ENCODE measurements at regions not wholly inside any gene's neighbourhood (a gene's known extent, or its start where the extent isn't known, plus 50 kb on each side); places are given as distances from the start of the nearest gene placed in this dataset.

DNA sequence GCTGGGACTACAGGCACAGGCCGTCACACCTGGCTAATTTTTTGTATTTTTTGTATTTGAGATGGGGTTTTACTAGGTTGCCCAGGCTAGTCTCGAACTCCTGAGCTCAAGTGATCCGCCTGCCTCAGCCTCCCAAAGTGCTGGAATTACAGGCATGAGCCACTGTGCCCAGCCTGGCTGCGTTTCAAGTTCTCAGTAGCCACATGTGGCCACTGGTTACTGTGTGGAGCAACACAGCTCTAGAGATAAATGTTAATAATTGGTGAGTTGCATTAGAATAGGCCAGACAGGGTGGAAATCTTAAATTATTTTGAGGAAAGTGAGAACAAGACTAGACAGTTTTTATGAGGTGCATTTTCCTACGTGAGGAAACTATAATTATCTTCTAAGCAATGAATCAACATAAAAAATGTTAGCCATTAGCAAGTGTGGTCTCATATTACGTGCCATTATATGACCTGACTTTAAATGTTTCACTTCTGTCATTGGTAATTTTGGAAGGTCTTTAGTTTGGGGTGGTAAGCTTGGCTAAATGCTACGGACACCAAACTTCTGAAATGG lies 129.6 kb downstream of the PLEKHG1 start (continued):
- TF ChIP-seq, protein P1, sequence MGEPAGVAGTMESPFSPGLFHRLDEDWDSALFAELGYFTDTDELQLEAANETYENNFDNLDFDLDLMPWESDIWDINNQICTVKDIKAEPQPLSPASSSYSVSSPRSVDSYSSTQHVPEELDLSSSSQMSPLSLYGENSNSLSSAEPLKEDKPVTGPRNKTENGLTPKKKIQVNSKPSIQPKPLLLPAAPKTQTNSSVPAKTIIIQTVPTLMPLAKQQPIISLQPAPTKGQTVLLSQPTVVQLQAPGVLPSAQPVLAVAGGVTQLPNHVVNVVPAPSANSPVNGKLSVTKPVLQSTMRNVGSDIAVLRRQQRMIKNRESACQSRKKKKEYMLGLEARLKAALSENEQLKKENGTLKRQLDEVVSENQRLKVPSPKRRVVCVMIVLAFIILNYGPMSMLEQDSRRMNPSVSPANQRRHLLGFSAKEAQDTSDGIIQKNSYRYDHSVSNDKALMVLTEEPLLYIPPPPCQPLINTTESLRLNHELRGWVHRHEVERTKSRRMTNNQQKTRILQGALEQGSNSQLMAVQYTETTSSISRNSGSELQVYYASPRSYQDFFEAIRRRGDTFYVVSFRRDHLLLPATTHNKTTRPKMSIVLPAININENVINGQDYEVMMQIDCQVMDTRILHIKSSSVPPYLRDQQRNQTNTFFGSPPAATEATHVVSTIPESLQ (CRISPR knock-in tag; IDR thresholded peaks at IDR 0.05): no peak
- no peak for TF ChIP-seq CREM (CRISPR knock-in tag; IDR thresholded peaks at IDR 0.05)
- TF ChIP-seq, protein P2, sequence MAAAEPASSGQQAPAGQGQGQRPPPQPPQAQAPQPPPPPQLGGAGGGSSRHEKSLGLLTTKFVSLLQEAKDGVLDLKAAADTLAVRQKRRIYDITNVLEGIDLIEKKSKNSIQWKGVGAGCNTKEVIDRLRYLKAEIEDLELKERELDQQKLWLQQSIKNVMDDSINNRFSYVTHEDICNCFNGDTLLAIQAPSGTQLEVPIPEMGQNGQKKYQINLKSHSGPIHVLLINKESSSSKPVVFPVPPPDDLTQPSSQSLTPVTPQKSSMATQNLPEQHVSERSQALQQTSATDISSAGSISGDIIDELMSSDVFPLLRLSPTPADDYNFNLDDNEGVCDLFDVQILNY (CRISPR knock-in tag; IDR thresholded peaks at IDR 0.05): no peak
- TF ChIP-seq MYBL2 (CRISPR knock-in tag; IDR thresholded peaks at IDR 0.05): no peak
- no peak for TF ChIP-seq PRRX2 (CRISPR knock-in tag; IDR thresholded peaks at IDR 0.05)

DNA sequence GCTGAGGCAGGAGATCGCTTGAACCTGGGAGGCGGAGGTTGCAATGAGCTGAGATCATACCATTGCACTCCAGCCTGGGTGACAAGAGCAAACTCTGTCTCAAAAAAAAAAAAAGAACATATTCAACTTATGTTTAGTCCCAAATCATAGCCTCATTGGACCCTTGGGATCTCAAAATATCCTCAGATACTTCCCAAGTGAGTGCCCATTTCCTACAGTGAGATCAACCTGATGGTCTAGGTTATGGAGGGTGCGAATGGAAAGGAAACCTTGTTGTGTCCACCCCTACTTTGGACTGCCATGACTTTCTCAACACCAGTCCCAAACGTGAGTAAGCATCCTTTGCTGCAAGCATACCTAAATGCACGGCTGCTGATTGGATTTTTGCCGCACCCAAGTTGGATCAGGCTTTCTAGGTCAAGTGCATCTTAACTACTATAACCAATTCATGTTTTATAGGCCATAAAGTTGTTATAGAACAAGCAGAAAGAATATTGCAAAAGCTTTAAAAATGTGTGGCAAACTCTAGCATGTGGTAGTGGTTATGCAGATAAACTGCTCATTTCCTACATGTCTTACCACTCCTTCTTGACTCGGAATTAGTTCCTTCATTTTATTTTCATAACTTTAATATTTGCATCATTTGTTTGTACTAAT lies 131.2 kb downstream of the PLEKHG1 start:
- ChIA-PET POLR2A (no interaction called here), CTCF (interaction anchor here (1.4 kb wide), 1 partner anchor 45 kb away, joined by 3 read pairs; no protein-coding TSS in a partner anchor)
- Mint-ChIP-seq H3K4me3 (no peak overlapping the region), H3K36me3 (no peaks in the 10 kb centered on the region), H3K9me3 (peaks cover 7% of the 10 kb centered on the region), H3K27me3 (ENCODE audit: low read depth) (no peaks in the 10 kb centered on the region), H3K27ac (no peak overlapping the region), H3K4me1 (no peaks in the 10 kb centered on the region)
- DNase-seq (ENCODE audit: low spot score) (no peak), ATAC-seq (no peak)
- TF ChIP-seq, protein P3, sequence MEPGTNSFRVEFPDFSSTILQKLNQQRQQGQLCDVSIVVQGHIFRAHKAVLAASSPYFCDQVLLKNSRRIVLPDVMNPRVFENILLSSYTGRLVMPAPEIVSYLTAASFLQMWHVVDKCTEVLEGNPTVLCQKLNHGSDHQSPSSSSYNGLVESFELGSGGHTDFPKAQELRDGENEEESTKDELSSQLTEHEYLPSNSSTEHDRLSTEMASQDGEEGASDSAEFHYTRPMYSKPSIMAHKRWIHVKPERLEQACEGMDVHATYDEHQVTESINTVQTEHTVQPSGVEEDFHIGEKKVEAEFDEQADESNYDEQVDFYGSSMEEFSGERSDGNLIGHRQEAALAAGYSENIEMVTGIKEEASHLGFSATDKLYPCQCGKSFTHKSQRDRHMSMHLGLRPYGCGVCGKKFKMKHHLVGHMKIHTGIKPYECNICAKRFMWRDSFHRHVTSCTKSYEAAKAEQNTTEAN (CRISPR knock-in tag; IDR thresholded peaks at IDR 0.05): no peak
- TF ChIP-seq, protein P1 (CRISPR knock-in tag; IDR thresholded peaks at IDR 0.05): no peak
- TF ChIP-seq ZNF281 (CRISPR knock-in tag; IDR thresholded peaks at IDR 0.05) (no peak), GRHL2 (CRISPR knock-in tag; IDR thresholded peaks at IDR 0.05; ENCODE audit: insufficient replicate concordance, severe bottlenecking) (no peak), KAT7 (CRISPR knock-in tag; IDR thresholded peaks at IDR 0.05; ENCODE audit: borderline replicate concordance) (no peak), ZNF121 (CRISPR knock-in tag; IDR thresholded peaks at IDR 0.05) (no peak), GTF2I (CRISPR knock-in tag; conservative IDR thresholded peaks at IDR 0.05) (no peak), ZNF317 (CRISPR knock-in tag; IDR thresholded peaks at IDR 0.05; ENCODE audit: borderline replicate concordance, low read depth) (no peak), RELA (CRISPR knock-in tag; IDR thresholded peaks at IDR 0.05; ENCODE audit: borderline replicate concordance) (no peak), MXD4 (CRISPR knock-in tag; IDR thresholded peaks at IDR 0.05; ENCODE audit: borderline replicate concordance) (no peak), ATF2 (CRISPR knock-in tag; IDR thresholded peaks at IDR 0.05; ENCODE audit: borderline replicate concordance, low read depth) (no peak)
- TF ChIP-seq, protein P4, sequence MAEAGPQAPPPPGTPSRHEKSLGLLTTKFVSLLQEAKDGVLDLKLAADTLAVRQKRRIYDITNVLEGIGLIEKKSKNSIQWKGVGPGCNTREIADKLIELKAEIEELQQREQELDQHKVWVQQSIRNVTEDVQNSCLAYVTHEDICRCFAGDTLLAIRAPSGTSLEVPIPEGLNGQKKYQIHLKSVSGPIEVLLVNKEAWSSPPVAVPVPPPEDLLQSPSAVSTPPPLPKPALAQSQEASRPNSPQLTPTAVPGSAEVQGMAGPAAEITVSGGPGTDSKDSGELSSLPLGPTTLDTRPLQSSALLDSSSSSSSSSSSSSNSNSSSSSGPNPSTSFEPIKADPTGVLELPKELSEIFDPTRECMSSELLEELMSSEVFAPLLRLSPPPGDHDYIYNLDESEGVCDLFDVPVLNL (CRISPR knock-in tag; IDR thresholded peaks at IDR 0.05; ENCODE audit: borderline replicate concordance, low read depth): no peak
